GM18517 (cell line): ENCODE measurements at regions not wholly inside any gene's neighbourhood (a gene's known extent, or its start where the extent isn't known, plus 50 kb on each side); places are given as distances from the start of the nearest gene placed in this dataset.

Experiments used
- ATAC-seq: cut with Tn5 transposase; IDR thresholded peaks from one replicate; pipeline ENCODE4 v1.9.1; 2021; ENCODE audit warnings: mild to moderate bottlenecking, moderate library complexity; ENCODE audit not compliant: unreplicated experiment

DNA sequence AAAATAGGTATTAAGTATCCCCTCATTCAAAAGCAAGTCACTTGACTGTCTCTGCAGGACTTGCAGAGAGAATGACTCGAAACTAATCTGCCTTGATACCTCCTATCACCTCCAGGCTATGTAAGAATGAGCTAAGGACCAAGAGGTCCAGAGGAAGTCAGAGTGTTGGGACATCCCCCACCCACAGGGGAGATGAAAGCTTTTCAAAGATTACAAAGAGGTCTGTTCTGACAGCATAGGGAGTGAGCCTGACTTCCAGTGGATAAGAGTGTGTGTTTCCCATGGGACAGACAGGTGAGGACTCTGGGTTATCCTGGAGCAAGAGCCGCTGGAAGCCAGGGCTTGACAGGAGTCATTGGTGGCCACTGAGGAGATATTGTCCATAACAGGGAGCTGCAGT, 85.0 kb upstream of the TACR1 start:
- ATAC-seq = no peak

DNA sequence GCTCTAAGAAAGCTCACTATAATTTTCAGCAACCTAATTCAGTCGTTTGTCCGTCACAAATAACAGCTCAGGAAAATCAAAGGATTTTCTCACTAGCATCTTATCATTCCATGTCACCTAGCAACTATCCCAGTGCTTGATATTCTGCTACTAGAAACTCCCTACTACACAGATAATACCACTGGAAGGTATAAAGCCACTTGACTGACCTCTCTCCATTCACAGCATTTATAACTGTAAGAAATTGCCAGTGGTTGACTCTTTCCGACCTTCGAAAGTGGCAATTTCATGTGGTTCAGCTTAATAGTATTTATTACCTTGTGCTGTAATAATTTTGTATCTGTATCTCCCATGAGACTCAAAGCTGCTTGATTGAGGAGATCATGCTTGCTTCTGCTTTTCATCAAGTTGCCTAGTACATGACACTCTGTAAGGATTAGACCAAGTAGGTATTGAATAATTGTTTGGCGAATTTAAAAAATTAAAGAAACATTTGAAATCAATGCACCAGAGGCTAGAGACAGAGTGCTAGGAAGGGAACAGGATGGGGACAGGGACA, 79.6 kb upstream of the TACR1 start:
- ATAC-seq = no peak

DNA sequence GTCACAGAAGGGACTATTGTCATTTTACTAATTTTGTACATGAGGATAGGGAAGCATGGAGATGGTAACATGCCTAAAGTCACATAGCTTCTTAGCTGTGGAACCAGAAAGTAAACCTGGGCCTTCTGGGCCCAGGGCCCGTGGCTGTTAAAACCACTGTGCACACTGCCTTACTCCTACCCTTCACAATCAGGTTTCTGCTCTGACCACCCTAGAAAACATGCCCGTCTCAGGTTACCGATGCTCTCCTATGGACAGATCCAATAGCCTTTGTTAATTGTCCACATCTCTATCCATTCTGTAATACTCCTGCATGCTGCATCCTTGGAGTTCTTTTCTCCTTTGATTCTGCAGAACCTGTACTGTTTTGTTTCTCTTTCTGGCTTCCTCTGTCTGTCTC, 79.0 kb upstream of the TACR1 start:
- no peak for ATAC-seq

DNA sequence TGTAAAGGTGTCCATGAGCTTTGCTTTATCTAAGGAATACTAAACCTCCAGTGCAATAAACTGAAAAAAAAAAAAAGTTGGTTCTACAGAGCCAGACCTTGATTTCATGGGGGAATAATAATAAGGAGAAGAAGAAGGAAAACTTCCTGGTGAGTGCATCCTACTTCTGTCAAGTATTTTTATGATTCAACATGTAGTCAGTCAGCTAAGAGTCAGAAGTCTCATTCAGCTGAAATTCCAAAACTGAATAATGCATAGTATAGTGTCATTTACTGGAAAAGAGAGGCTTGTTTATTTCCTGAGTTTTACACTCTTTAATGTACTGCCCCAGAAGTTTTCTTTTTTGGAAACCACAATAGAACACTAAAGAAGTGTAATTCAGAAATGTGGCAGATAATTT, 77.8 kb upstream of the TACR1 start:
- ATAC-seq = no peak

DNA sequence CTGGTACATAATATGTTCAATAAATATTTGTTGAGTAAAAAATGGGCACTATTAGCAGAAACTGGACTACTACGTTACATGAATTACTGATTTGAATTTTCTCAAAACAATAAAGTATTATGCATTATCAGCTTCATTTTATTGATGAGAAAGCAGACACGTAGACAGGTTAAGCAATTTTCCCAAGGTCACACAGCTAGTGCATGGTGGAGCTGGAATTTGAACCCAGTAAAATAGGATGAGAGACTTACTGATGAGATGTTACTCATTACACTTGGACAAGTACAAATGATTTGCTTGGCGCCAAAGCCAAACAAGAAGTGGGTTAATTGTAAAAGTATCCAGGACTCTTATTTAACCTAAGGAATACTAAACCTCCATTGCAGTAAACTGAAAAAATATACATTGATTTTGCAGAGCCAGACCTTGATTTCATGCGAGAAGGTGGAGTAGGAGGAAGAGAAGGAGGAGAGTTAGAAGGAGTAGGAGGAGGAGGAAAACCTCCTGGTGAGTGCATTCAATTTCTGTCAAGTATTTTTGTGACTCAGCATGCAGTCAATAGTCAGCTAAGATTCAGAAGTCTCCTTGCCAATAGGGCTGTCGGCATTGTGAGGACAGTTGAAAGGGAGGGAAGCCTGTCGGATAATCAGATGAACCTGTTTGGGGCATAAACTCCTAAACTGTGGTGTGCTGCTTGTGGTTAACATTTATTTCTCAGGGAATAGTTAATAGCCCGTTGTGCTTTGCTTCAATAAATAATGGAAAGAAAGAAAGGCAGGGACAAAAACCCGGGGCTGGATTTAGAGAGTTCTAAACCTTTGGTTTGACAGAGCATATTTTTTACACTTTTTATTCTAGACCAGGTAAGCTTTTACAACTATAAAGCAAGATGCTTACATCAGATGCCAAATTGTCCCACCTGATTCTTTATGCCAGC, 77.0 kb upstream of the TACR1 start:
- ATAC-seq = no peak

DNA sequence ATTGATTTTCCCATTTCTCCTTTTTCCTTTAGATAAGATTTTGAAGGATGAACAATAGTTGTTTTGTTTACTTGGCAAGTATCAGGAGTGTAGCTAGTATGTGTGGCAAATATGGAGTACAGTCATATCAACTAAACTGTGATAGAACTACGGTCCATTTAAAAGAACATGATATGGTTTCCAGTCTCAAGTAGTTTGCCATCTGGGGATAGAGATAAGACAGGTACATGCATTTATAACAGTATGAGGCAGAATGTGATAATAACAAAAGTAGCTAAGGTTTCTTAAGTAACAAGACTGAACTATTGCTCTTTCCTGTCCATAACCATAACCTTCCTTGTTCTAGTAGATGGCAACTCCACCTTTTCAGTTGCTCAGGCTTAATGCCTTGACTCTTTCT, 75.6 kb upstream of the TACR1 start:
- ATAC-seq = no peak

DNA sequence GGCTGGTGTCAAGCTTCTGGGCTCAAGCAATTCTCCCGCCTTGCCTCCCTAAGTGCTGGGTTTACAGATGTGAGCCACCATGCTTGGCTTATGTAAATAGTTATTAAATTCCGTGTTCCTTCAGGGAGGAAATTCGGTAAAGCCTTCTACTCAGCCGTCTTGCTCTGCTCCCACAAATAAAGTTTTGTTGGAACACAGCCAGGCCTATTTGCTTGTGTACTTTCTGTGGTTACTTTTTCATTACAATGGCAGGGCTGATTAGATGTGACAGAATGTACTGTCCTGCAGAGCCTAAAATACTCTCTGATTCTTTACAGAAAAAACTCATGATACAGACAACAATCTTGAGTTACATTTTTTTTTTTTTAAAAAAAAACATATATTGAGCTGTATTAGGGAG, 68.8 kb upstream of the TACR1 start:
- ATAC-seq = no peak

DNA sequence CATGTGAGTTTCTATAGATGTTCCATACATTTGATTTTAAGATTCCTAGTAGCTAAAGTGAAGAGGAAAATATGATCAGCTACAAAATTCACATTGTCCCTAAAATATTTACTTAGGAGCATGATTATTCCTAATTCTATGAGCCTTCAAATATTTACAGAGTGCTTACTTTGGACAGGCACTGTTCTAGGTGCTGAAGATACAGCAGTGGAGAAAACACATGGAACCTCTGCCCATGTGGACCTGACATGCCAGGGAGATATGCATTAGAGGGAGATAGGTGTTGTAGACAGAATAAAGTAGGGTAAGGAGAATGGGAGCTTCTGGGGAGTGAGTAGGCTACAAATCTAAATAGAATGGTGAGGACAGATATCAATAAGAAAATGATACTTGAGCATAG, 62.6 kb upstream of the TACR1 start:
- ATAC-seq = no peak

DNA sequence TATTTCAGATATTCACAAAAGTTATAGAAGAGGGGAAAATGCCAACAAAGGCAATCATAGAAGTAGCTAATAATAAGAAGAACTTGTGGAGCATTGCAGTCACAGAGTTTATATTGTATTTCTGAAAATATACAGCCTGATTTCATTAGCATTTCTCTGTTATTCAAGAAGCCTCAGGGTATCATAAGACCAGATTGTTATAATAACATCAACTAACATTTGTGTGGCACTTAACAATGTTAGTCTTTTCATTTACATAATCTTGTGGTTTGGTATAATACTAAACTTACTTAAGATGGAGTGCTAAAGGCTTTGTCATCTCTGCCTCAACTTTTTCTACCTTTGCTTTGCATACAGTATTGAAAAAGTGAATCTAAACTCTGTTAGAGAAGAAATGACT, 61.6 kb upstream of the TACR1 start:
- ATAC-seq = no peak

DNA sequence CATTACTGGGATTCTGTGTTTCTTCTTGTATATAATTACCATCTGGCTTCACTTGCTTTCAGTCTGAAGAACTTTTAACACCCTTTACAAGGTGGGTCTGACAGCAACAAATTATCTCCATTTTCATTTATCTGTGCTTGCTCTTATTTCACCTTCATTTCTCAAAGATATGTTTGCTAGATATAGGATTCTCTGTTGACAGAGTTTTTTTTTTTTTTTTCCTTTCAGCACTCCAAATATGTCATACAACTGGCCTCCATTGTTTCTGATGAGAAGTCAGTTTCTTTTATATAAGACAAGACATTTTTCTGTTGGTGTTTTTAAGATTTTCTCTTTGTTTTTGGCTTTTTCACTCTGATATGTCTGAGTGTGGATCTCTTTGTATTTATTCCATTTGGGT, 59.3 kb upstream of the TACR1 start:
- no peak for ATAC-seq

DNA sequence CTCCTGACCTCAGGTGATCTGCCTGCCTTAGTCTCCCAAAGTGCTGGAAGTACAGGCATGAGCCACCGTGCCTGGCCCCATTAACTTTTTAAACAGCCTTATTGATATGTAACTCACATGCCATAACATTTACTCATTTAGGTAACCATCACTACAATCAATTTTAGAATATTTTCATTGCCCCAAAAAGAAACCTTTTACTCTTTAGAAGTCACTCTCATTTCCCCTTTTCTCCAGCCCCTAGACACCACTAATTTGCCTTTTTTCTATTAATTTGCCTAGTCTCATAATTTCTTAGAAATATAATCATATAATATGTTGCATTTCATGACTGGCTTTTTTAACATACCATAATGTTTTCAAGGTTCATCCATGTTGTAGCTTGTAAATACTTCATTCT, 57.2 kb upstream of the TACR1 start:
- ATAC-seq = no peak

DNA sequence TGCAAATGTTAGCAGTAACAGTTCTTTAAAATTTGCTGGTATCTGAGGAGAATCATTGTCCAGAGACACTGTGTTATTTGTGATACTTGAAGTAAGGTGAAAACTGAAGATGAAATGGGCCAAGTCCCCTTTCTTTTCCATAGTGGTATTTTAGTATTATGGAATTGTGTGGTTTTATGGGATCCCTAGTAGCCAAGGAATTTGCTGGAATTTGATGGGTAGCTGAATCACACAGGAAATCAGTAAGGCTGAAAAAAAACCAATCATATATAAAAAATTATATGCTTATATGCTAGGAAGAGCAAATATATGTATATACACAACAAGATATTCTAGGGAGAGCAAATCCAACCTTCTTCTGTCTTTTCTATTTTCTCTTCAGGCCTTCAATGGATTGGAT, 54.2 kb upstream of the TACR1 start:
- no peak for ATAC-seq

DNA sequence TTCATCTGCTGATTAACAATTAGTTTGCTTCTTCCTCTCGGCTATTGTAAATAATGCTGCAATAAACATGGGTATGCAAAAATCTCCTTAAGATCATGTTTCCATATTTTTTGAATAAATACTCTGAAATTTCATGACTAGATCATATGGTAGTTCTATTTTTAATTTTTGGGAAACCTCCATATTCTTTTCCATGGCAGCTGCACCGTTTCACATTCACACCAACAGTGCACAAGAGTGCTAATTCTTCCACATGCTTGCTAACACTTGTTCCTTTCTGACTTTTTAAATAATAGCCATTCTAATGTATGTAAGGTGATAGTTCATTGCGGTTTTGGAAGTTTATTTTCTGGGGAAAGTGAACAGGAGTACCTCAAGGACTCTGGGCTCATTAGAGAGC, 52.6 kb upstream of the TACR1 start:
- no peak for ATAC-seq
